ENCODE measurements at regions not wholly inside any gene's neighbourhood (a gene's known extent, or its start where the extent isn't known, plus 50 kb on each side); places are given as distances from the start of the nearest gene placed in this dataset.

DNA sequence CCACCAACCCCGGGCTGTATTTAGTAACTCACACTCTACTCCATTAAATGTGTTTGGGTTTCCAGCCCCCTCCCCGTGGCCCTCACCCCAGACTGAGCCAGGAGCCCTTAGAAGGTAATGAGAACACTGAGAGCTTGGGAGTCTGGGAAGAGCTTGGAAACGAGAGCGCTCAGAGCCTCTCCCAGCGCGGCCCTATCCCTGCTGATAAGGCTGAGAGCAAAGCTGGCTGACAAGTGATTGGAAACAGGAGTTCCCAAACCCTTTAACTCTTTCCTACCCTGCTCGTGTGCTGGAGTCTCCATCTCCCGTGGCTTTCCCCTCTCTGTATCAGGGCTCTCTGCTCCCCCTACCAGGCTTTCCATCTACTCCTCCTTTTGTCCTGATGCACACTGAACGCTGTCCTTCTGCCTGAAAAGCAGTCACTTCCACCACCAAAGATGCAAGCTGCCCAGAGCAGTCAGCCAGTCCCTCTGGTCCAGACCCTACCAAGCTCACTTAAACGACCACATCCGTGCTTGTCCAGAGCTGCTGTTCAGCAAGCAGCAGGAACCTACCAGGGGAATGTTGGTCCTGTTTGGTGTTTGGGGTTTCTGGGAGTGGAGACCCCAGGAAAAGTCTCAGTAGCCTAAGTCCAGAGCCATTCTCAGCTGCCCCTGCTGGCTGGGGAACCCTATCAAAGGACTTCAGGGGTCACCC lies 100.0 kb upstream of the PKDCC start:
- 73% methylated on average over 7 of the region's 11 CpGs for WGBS (ENCODE audit: insufficient coverage)
- H3K36me3 ChIP-seq (replicated peaks in 1 of 2; ENCODE audit: control insufficient read depth in 1 of 2, insufficient read depth in 2 of 2, low read length in 2 of 2), result no peaks in the 10 kb centered on the region
- Mint-ChIP-seq H3K27ac (no peak overlapping the region), H3K4me3 (no peak overlapping the region), H3K36me3 (no peaks in the 10 kb centered on the region), H3K4me1 (no peaks in the 10 kb centered on the region), H3K27me3 (ENCODE audit: low read depth in 3 of 3) (peaks cover 0 to 4% (median 1%) of the 10 kb centered on the region in 3 donors), H3K9me3 (peaks cover 0 to 7% (median 1%) of the 10 kb centered on the region in 7 donors)
- H3K4me1 ChIP-seq (ENCODE audit: control insufficient read depth in 1 of 2, insufficient read depth in 2 of 2, low read length in 2 of 2), result peaks cover 0 to 2% of the 10 kb centered on the region in 2 donors
- no peaks in the 10 kb centered on the region for H3K79me2 ChIP-seq (ENCODE audit: insufficient read depth, low read length)
- no peaks in the 10 kb centered on the region for H3K27me3 ChIP-seq (ENCODE audit: control insufficient read depth in 2 of 2, insufficient read depth in 2 of 2, low read length in 2 of 2)
- no peak for DNase-seq
- no peak overlapping the region for H2AFZ ChIP-seq (ENCODE audit: insufficient read depth, low read depth, low read length, poor library complexity, severe bottlenecking)
- no peak overlapping the region for H3K27ac ChIP-seq (ENCODE audit: low read depth in 1 of 2, low read length in 2 of 2)
- no peaks in the 10 kb centered on the region for H3K9me3 ChIP-seq (replicated peaks in 1 of 2; ENCODE audit: control insufficient read depth in 1 of 2, insufficient read depth in 1 of 2, low read length in 2 of 2)
- H3K4me2 ChIP-seq (replicated peaks; ENCODE audit: extremely low read depth, low read length, poor library complexity, severe bottlenecking), result no peak overlapping the region
- TF ChIP-seq, protein P1, sequence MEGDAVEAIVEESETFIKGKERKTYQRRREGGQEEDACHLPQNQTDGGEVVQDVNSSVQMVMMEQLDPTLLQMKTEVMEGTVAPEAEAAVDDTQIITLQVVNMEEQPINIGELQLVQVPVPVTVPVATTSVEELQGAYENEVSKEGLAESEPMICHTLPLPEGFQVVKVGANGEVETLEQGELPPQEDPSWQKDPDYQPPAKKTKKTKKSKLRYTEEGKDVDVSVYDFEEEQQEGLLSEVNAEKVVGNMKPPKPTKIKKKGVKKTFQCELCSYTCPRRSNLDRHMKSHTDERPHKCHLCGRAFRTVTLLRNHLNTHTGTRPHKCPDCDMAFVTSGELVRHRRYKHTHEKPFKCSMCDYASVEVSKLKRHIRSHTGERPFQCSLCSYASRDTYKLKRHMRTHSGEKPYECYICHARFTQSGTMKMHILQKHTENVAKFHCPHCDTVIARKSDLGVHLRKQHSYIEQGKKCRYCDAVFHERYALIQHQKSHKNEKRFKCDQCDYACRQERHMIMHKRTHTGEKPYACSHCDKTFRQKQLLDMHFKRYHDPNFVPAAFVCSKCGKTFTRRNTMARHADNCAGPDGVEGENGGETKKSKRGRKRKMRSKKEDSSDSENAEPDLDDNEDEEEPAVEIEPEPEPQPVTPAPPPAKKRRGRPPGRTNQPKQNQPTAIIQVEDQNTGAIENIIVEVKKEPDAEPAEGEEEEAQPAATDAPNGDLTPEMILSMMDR (IDR thresholded peaks at IDR 0.05), result no peak
- H4K20me1 ChIP-seq (ENCODE audit: insufficient read depth, low read length), result no peaks in the 10 kb centered on the region
- intact Hi-C loops (cut with micrococcal nuclease), result no loop called here
- H3K4me3 ChIP-seq (replicated peaks in 1 of 3; ENCODE audit: low read depth in 2 of 3, low read length in 3 of 3), result no peak overlapping the region
- H3K9ac ChIP-seq (ENCODE audit: insufficient read depth, low read length, poor library complexity, severe bottlenecking), result no peak overlapping the region

DNA sequence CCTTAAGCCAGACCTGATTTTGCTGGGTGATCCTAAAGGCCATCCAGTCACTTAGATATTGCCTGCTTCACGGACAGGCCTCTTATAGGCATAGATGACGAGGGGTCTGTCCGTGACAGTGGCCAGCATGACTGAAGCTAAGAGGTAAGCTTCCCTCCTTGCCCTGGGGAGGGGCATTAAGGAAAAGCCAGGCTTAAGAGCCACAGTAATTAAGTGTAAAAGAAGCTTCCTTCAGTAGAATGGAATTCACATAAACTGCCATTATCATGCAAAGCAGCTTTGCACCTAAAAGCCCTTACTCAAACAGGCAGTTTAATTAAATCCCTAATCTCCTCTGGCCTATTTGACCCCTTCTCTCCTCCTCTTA lies 99.4 kb upstream of the PKDCC start:
- Histone ChIP-seq H3K27ac (ENCODE audit: low read depth in 1 of 2, low read length in 2 of 2) (no peak overlapping the region), H3K27me3 (ENCODE audit: control insufficient read depth in 2 of 2, insufficient read depth in 2 of 2, low read length in 2 of 2) (no peaks in the 10 kb centered on the region), H3K9me3 (replicated peaks in 1 of 2; ENCODE audit: control insufficient read depth in 1 of 2, insufficient read depth in 1 of 2, low read length in 2 of 2) (no peaks in the 10 kb centered on the region), H3K4me2 (replicated peaks; ENCODE audit: extremely low read depth, low read length, poor library complexity, severe bottlenecking) (no peak overlapping the region), H4K20me1 (ENCODE audit: insufficient read depth, low read length) (no peaks in the 10 kb centered on the region), H3K9ac (ENCODE audit: insufficient read depth, low read length, poor library complexity, severe bottlenecking) (no peak overlapping the region), H2AFZ (ENCODE audit: insufficient read depth, low read depth, low read length, poor library complexity, severe bottlenecking) (no peak overlapping the region), H3K36me3 (replicated peaks in 1 of 2; ENCODE audit: control insufficient read depth in 1 of 2, insufficient read depth in 2 of 2, low read length in 2 of 2) (no peaks in the 10 kb centered on the region), H3K79me2 (ENCODE audit: insufficient read depth, low read length) (no peaks in the 10 kb centered on the region), H3K4me1 (ENCODE audit: control insufficient read depth in 1 of 2, insufficient read depth in 2 of 2, low read length in 2 of 2) (peaks cover 5 to 6% of the 10 kb centered on the region in 2 donors), H3K4me3 (replicated peaks in 1 of 3; ENCODE audit: low read depth in 2 of 3, low read length in 3 of 3) (no peak overlapping the region)
- DNase-seq, result no peak
- Mint-ChIP-seq H3K4me1 (peaks cover 2% of the 10 kb centered on the region), H3K27ac (no peak overlapping the region), H3K27me3 (ENCODE audit: low read depth in 3 of 3) (peaks cover 0 to 4% (median 0%) of the 10 kb centered on the region in 3 donors), H3K36me3 (no peaks in the 10 kb centered on the region), H3K4me3 (no peak overlapping the region), H3K9me3 (peaks cover 0 to 7% (median 1%) of the 10 kb centered on the region in 7 donors)
- WGBS (ENCODE audit: insufficient coverage), result 100% methylated on average over 1 of the region's 3 CpGs
- TF ChIP-seq, protein P1 (IDR thresholded peaks at IDR 0.05), result no peak
- intact Hi-C loops (cut with micrococcal nuclease), result no loop called here
